IPS-18a (cell line): ENCODE measurements at regions not wholly inside any gene's neighbourhood (a gene's known extent, or its start where the extent isn't known, plus 50 kb on each side); places are given as distances from the start of the nearest gene placed in this dataset.
A peak's percentile ranks its signal among the peaks of the same experiment; 100 is the strongest.

Source experiments
- H3K27ac ChIP-seq: one replicate; pipeline ENCODE4 v1.5.1; 2013; ENCODE audit warnings: low read length
- H3K27me3 ChIP-seq: one replicate; pipeline ENCODE4 v1.6.1; 2013; ENCODE audit warnings: mild to moderate bottlenecking, low read length; ENCODE audit not compliant: control insufficient read depth, insufficient read depth
- H3K36me3 ChIP-seq: one replicate; pipeline ENCODE4 v1.6.1; 2013; ENCODE audit warnings: low read depth, low read length; ENCODE audit not compliant: control insufficient read depth
- H3K4me1 ChIP-seq: one replicate; pipeline ENCODE4 v1.6.1; 2013; ENCODE audit warnings: low read depth, low read length; ENCODE audit not compliant: control insufficient read depth
- H3K4me3 ChIP-seq: one replicate; pipeline ENCODE4 v1.5.1; 2013; ENCODE audit warnings: low read length
- H3K9ac ChIP-seq: one replicate; pipeline ENCODE4 v1.6.1; 2013; ENCODE audit warnings: mild to moderate bottlenecking, low read length, moderate library complexity
- H3K9me3 ChIP-seq: one replicate; pipeline ENCODE4 v1.6.1; 2013; ENCODE audit warnings: low read depth, low read length; ENCODE audit not compliant: control insufficient read depth

DNA sequence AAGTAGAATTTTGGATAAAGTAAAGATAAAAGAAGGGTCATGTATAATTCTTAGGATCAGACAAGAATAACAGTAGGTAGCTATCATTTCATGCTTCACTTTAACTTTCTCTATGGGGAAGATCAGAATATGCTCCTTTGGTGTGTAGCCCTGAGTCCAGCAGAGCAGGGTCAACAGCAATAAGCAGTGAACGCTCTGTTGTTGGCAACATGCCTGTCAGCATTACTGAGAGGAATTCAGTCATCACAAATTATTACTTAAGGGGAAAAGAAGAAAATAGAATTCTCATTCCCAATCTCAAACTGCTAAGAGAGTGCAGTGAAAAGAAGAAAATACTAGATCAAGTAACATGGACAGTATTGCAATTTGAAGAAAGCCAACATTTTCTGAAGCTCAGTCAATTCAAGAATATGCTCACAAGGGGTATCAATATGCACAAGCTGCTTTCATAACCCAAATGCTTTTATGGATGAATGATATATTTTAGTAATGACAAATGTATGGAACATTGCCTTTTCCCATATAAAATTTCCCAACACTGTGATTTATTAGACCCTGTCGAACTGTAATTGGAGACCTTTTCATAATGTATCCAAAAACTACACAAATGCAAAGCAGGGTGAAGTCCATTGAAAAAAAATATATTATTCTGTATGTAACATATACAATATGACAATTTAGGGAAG is 1359.4 kb downstream of the EFNA5 start:
- H3K27ac ChIP-seq = no peak overlapping the region

GRCh38 chr5:106307265-106307664 is 1363.5 kb downstream of the EFNA5 start:
- Histone ChIP-seq H3K27me3 (no peaks in the 10 kb centered on the region), H3K27ac (peak overlapping the region; percentile 51), H3K4me1 (peaks cover 19% of the 10 kb centered on the region), H3K36me3 (no peaks in the 10 kb centered on the region), H3K4me3 (no peak overlapping the region), H3K9me3 (no peaks in the 10 kb centered on the region), H3K9ac (no peak overlapping the region)

More for the DNA sequence above, 1359.4 kb downstream of the EFNA5 start:
- Histone ChIP-seq H3K9me3 (no peaks in the 10 kb centered on the region), H3K27me3 (no peaks in the 10 kb centered on the region), H3K9ac (no peak overlapping the region), H3K4me3 (no peak overlapping the region), H3K36me3 (no peaks in the 10 kb centered on the region), H3K4me1 (peaks cover 10% of the 10 kb centered on the region)

DNA sequence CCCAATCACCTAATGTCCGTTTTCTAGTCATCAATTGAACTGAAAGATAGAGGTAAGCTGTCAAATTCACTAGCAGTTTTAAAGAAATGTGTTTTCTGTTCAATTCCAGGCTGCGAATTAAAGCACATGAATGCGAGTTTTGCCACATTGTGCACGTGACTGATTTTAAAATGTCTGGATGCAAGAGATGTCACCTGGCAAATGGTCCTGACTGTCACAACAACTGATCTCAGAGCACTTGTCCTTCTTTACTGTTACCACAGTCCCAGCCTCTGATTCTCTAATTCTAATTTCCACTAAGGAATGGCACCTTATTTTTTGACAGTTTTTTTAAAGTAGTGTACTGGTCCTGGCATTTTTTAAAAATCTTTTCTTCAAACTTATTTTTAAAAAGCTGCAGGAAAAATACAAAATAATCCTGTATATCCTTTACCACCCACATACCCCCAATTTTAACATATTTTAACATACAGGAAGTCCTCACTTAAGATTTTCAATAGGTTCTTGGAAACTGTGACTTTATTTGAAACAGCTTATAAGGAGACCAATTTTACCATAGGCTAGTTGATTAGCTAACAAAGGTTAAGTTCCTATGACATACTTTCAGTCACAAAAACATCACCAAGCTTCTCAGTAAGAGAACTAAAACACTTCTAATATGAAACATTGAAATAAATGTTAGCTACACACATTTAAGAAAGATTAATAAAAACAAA is 1364.3 kb downstream of the EFNA5 start:
- Histone ChIP-seq H3K4me3 (no peak overlapping the region), H3K36me3 (no peaks in the 10 kb centered on the region), H3K27me3 (no peaks in the 10 kb centered on the region), H3K9ac (peak overlapping the region; percentile 12), H3K9me3 (no peaks in the 10 kb centered on the region), H3K4me1 (peaks cover 19% of the 10 kb centered on the region), H3K27ac (peak overlapping the region; percentile 51)

GRCh38 chr5:106303911-106304310 is 1366.8 kb downstream of the EFNA5 start:
- no peak overlapping the region for H3K27ac ChIP-seq

GRCh38 chr5:106292654-106293053 is 1378.1 kb downstream of the EFNA5 start:
- no peaks in the 10 kb centered on the region for H3K27me3 ChIP-seq
- H3K9ac ChIP-seq = no peak overlapping the region
- H3K9me3 ChIP-seq = no peaks in the 10 kb centered on the region
- H3K4me1 ChIP-seq = peaks cover 6% of the 10 kb centered on the region
- no peak overlapping the region for H3K27ac ChIP-seq
- no peak overlapping the region for H3K4me3 ChIP-seq
- H3K36me3 ChIP-seq = no peaks in the 10 kb centered on the region

More at GRCh38 chr5:106303911-106304310, 1366.8 kb downstream of the EFNA5 start:
- Histone ChIP-seq H3K9me3 (no peaks in the 10 kb centered on the region), H3K4me1 (peaks cover 19% of the 10 kb centered on the region), H3K4me3 (no peak overlapping the region), H3K27me3 (no peaks in the 10 kb centered on the region), H3K36me3 (no peaks in the 10 kb centered on the region), H3K9ac (no peak overlapping the region)

GRCh38 chr5:106290841-106291240 is 1379.9 kb downstream of the EFNA5 start:
- no peak overlapping the region for H3K9ac ChIP-seq
- H3K36me3 ChIP-seq = no peaks in the 10 kb centered on the region
- H3K4me3 ChIP-seq = no peak overlapping the region
- H3K27ac ChIP-seq = no peak overlapping the region
- no peaks in the 10 kb centered on the region for H3K9me3 ChIP-seq
- H3K27me3 ChIP-seq = no peaks in the 10 kb centered on the region
- peaks cover 6% of the 10 kb centered on the region for H3K4me1 ChIP-seq

GRCh38 chr5:106288979-106289378 is 1381.8 kb downstream of the EFNA5 start:
- H3K27ac ChIP-seq = no peak overlapping the region
- no peaks in the 10 kb centered on the region for H3K9me3 ChIP-seq
- H3K4me3 ChIP-seq = no peak overlapping the region
- H3K9ac ChIP-seq = no peak overlapping the region
- H3K4me1 ChIP-seq = no peaks in the 10 kb centered on the region
- H3K36me3 ChIP-seq = no peaks in the 10 kb centered on the region
- H3K27me3 ChIP-seq = no peaks in the 10 kb centered on the region

DNA sequence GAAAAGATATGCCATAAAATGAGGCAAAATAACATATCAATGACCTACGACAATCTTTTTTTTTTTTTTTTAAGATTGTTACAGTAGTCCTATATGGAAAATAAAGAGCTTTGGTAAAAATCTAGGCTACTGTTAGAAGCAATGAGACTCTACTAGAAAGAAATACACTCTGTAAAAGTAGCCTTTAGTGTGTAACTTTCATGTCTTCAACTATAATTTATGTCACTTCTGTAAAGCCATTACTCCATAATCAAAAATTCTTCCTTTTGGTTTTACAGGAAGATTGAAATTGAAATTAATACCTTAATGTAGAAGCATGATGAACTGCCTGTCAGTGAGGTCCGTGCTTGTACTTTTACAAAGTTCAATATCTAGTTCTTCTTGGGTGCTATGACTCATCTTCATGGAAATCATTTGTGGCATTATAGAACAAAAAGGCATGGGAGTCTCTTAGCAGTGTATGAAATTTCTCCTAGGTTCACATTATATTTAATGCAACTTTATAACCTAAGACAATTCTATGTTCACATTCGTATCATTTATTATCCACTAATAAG is 1393.1 kb downstream of the EFNA5 start:
- Histone ChIP-seq H3K36me3 (no peaks in the 10 kb centered on the region), H3K9me3 (no peaks in the 10 kb centered on the region), H3K4me3 (no peak overlapping the region), H3K4me1 (no peaks in the 10 kb centered on the region), H3K9ac (no peak overlapping the region), H3K27me3 (no peaks in the 10 kb centered on the region), H3K27ac (no peak overlapping the region)

DNA sequence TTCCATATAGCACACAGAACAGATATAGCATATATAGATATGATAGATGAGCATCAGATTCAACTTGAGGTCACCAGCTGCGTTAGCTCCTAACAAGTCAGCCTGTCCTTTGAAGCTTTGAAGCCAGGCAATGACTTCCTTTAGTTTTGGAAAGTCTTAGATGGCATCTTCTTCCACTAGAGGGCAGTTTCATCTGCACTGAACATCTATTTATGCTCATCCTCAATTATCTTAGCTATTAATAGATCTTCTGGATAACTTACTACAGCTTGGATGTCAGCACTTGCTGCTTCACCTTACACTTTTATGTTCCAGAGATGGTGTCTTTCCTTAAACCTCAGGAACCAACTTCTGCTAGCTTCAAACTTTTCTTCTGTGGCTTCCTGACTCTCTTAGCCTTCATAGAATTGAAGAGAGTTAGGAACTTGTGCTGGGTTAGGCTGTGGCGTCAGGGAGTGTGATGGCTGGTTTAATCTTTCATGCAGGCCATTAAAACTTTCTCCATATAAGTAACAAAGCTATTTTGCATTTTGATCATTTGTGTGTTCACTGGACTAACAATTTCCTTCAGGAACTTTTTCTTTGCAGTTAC is 1401.4 kb downstream of the EFNA5 start:
- H3K4me1 ChIP-seq = no peaks in the 10 kb centered on the region
- H3K4me3 ChIP-seq = no peak overlapping the region
- no peak overlapping the region for H3K27ac ChIP-seq
- H3K9me3 ChIP-seq = no peaks in the 10 kb centered on the region
- H3K27me3 ChIP-seq = no peaks in the 10 kb centered on the region
- no peaks in the 10 kb centered on the region for H3K36me3 ChIP-seq
- no peak overlapping the region for H3K9ac ChIP-seq

- H3K27me3 ChIP-seq = no peaks in the 10 kb centered on the region
- H3K36me3 ChIP-seq = no peaks in the 10 kb centered on the region
- no peak overlapping the region for H3K9ac ChIP-seq
- no peaks in the 10 kb centered on the region for H3K4me1 ChIP-seq
- H3K9me3 ChIP-seq = no peaks in the 10 kb centered on the region
- H3K27ac ChIP-seq = no peak overlapping the region
- no peak overlapping the region for H3K4me3 ChIP-seq
Observed at GRCh38 chr5:106267256-106267655, 1403.5 kb downstream of the EFNA5 start.

GRCh38 chr5:106262395-106262794 is 1408.3 kb downstream of the EFNA5 start:
- no peaks in the 10 kb centered on the region for H3K27me3 ChIP-seq
- H3K4me1 ChIP-seq = peaks cover 4% of the 10 kb centered on the region
- no peak overlapping the region for H3K27ac ChIP-seq
- H3K9me3 ChIP-seq = no peaks in the 10 kb centered on the region
- H3K4me3 ChIP-seq = no peak overlapping the region
- H3K9ac ChIP-seq = no peak overlapping the region
- no peaks in the 10 kb centered on the region for H3K36me3 ChIP-seq
